NCI-H187 treated with DMSO at 0.1 percent for 48 hours (cell line): ENCODE measurements at regions not wholly inside any gene's neighbourhood (a gene's known extent, or its start where the extent isn't known, plus 50 kb on each side); places are given as distances from the start of the nearest gene placed in this dataset.

Source experiments
- DNase-seq: peaks from one replicate; lab custom pipeline; 2025; lab: John Stamatoyannopoulos, UW

DNA sequence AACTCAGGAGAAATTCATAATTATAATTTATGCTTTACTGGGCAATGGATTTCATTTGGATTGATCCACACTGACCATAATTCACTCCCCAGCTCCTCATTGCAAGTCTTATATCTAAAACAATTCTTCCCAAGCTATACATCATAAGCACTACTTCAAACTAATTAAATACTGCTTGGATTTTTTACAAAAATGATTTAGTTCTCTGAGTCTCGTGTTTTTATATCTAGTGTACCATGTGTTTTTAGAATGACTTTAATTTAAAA lies 443.8 kb downstream of the GPAM start:
- DNase-seq = no peak

- no peak for DNase-seq
Observed at GRCh38 chr10:111745982-111746381, 437.6 kb downstream of the GPAM start.

DNA sequence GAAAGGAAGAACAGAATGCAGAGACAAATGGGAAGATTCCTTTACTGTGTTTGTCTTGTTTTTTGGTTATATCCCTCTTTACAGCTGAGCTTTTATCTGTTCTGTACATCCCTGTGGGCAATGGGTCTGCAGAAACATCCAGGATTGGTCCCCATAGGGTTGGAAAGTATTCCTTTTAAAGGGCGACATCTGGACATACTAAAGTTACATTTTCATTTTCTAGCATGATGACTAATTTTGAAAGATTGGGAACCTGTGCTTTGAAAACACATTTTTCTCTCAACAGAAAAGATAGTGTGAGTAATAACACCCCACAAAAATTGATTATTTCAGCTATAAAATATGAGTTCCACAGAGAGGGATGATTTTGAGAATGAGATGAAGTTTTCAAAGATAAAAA lies 435.8 kb downstream of the GPAM start:
- no peak for DNase-seq

DNA sequence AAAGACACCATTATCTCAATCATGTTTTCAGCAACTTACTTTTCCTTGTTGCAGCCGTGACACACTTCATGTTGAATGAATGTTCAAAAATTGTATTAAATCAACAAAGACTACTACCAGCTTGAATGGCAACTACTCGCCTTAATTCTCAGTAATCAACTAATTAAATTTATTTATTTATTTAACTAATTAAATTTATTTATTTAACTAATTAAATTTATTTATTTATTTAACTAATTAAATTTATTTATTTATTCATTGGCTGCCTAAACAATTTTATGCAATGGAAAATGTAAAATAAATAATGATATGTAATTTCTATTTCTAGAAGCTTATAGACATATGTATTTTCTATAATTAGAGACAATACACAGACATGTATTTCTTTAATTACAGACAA lies 435.4 kb downstream of the GPAM start:
- no peak for DNase-seq

- DNase-seq = no peak
Observed at GRCh38 chr10:111750165-111750849, 433.3 kb downstream of the GPAM start.

- no peak for DNase-seq
Observed at GRCh38 chr10:111756217-111757061, 427.1 kb downstream of the GPAM start.

GRCh38 chr10:111758593-111758992 lies 425.0 kb downstream of the GPAM start:
- DNase-seq = no peak

DNA sequence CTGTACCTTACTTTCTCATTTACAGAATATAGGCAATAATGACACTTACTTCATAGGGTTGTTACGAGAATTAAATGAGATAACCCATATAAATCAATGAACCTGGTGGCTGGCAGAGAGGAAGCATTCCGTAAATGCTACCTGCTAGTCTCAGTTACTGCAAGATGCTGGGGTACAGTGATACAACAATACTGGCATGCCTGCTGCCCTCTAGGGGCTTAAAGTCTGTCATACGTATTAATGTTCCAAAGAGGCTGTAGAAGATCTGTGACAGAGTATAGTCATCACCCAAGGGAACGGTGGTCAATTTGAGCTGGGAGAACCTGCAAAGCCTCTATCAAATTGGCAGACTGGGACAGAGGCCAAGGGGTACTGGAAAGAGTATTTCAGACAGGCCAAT lies 421.5 kb downstream of the GPAM start:
- no peak for DNase-seq

DNA sequence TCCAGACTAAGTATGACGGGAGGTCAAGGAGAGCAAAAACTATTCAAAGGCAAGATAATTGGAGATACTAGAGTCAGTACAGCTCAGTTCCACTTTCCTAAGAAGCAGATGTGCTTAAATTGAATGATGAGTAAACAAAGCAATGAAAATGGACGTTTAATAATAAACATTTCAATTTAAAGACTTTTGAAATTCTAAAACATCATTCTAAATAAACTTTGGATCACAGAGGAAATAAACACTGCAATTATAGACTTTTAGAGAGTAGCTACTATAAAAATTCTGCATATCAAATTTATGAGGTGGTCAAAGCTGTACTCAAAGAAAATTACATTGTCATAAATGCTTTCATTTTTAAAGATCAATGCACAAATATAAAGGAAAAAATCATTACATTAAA lies 418.3 kb downstream of the GPAM start:
- no peak for DNase-seq

- no peak for DNase-seq
Observed at GRCh38 chr10:111766464-111766863, 417.1 kb downstream of the GPAM start.

DNA sequence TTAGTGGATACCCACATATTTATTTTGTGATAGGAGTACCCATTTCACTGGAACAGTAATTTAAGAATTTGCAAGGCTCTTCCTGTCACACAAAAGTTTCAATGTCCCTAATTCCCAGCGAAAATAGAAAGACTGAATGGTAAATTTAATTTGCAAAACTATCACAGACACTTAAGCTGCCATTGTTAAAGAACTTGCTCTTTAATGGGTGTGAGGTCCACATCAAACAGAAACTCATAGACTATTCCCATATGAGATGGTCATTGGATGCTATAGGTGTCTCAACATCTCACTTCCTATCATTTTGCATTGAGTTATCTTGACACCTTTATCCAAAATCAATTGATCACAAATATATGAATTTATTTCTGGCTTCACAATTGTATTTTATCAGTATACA lies 415.9 kb downstream of the GPAM start:
- DNase-seq = no peak

DNA sequence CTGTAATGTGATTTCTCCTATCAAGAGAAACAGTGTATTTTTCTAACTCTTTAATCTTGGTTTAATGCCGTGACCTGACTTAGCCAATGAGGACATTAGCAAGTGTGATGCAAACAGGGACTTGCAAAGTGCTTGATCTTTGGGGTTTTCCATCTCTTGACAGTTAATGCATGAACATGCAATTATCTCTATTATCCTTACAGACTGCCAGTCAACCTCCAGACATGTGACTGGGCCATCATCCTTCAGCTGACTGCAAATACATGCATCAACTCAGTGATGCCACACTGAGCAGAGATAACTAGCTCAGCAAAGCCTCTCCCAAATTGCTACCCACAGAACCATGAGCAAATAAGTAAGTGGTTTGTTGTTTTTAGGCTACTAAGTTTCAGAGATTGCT lies 409.6 kb downstream of the GPAM start:
- no peak for DNase-seq

- DNase-seq = no peak
Observed at GRCh38 chr10:111774486-111774885, 409.1 kb downstream of the GPAM start.

DNA sequence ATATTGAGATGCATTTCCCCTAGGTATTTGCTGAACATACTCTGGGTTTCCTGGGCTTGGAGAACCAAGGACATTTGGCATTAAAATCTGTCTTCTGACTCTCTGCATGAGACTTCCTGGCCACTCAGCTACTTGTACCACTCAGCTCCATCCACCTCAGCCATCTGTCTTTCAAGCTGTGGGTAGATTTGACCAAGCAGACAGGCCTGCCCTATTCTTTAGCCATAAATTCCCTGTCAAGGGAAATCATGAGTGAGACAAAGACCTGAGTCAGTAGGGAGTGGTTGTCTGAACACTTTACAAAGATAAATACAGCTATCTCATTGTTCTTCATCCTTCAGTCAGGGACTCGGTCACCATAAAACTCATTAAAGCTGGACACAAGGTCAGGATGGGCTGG lies 399.1 kb downstream of the GPAM start:
- DNase-seq = no peak

GRCh38 chr10:111784946-111785465 lies 398.6 kb downstream of the GPAM start:
- no peak for DNase-seq

- DNase-seq = no peak
Observed at GRCh38 chr10:111785921-111786320, 397.6 kb downstream of the GPAM start.

DNA sequence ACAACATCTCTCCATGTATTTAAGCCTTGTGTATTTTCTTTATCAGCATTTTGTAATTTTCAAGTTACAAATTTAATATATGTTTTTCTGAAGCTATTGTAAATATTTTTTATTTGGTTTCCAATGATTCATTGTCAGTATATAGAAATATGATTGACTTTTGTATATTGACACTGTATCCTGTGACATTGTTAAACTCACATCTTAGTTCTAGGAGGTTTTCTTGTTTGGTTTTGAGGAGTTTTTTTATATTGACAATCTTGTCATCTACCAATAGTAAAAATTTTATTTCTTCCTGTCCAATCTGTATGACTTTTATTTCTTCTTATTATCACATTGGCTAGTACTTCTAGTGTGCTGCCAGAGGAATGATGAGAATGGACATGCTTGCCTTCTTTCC lies 393.7 kb downstream of the GPAM start:
- DNase-seq = no peak

DNA sequence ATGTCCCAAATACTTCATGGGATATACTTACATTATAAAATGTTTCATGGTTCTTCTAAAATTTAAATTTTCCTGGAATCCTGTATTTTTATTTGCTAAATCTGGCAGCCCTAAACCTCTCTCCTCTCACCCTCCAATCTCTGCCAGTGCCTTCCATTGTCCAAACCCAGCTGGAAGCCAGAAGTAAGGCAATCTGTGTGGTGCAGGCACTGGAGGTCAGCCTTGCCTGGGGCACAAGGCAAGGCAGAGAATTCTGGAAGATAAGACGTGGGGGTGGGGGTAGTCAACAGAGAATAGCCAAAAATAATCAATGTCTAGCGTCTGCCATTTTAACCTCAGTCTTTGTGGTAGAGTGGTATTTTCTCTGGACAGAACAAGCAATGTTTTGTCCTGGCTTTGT lies 381.7 kb downstream of the GPAM start:
- no peak for DNase-seq

DNA sequence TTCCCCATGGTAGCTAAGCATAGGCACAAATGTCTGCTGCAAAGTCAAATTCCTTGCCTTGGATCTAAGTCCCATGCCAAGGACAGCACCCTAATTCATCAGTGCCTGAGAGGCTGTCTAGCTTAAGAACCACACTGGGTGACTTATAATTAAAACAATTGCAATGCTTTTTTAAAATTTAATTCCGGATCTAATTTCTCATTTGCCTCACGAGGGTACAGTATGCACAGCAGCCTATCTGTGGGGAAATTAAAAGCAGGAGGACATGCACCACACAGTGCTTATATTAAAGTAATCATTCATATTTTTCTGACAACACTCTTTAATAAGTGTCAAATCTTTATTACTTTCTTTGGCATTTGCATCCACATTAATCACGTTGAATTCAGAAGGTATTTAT lies 378.8 kb downstream of the GPAM start:
- no peak for DNase-seq

GRCh38 chr10:111811517-111811916 lies 372.0 kb downstream of the GPAM start:
- no peak for DNase-seq

GRCh38 chr10:111820471-111820870 lies 363.1 kb downstream of the GPAM start:
- no peak for DNase-seq

DNA sequence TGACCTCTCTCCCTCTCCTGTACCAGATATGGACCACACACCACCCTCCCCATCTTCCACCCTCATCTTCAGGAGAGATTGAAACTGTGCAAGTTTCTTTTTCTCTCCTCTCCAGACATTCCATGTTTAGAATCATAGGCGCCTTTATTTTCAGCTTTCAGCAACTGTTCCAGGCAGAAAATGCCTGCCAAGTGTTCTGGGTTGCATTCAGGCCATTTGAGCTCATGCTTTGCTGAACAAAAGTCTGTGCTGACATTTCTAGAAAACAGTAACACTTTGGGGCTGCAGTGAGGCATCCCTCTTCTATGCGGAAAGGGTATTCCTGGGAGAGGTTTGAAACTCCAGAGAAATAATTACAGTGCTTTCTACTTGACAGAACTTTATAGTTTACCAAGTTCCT lies 361.7 kb downstream of the GPAM start:
- DNase-seq = no peak

- no peak for DNase-seq
Observed at GRCh38 chr10:111822661-111823060, 360.9 kb downstream of the GPAM start.

DNA sequence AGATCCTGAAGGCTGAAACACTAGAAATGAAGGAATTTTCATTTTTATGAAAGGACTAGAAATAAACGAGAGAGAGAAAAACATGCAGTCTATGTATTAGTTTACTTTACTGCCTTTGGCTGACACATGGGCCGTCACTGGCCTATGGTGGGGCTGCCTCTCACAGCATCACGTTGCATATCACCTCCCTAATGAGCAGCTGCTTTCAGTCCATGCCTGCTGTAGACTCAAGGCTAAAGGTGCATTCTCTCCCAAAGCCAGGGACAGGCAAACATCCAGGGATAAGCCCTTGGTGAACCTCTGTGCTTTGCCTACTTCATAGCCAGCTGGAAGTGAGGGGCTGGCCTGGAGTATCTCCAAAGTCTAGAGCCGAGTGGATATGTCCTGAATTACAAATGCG lies 359.4 kb downstream of the GPAM start:
- no peak for DNase-seq
